Ramos (cell line): ENCODE measurements at regions not wholly inside any gene's neighbourhood (a gene's known extent, or its start where the extent isn't known, plus 50 kb on each side); places are given as distances from the start of the nearest gene placed in this dataset.
"Not testable (repeated sequence)": the region's sequence is repeated elsewhere in the genome, so short reads cannot be mapped to it uniquely, and the experiment has no call there.

Experiments used
- in situ Hi-C: fragments of 300-500 bp; cut with MboI; formaldehyde crosslinking; loops from one replicate; pipeline ENCODE4 v1.14.3; 2022; ENCODE audit warnings: low sequenced_read_pairs; ENCODE audit not compliant: unreplicated experiment

DNA sequence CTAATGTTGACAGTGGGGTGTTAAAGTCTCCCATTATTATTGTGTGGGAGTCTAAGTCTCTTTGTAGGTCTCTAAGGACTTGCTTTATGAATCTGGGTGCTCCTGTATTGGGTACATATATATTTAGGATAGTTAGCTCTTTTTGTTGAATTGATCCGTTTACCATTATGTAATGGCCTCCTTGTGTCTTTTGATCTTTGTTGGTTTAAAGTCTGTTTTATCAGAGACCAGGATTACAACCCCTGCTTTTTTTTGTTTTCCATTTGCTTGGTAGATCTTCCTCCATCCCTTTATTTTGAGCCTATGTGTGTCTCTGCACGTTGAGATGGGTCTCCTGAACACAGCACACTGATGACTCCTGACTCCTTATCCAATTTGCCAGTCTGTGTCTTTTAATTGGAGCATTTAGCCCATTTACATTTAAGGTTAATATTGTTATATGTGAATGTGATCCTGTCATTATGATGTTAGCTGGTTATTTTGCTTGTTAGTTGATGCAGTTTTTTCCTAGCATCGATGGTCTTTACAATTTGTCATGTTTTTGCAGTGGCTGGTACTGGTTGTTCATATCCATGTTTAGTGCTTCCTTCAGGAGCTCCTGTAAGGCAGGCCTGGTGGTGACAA, 188.9 kb downstream of the TTC6 start:
- in situ Hi-C loops: not testable (repeated sequence)

DNA sequence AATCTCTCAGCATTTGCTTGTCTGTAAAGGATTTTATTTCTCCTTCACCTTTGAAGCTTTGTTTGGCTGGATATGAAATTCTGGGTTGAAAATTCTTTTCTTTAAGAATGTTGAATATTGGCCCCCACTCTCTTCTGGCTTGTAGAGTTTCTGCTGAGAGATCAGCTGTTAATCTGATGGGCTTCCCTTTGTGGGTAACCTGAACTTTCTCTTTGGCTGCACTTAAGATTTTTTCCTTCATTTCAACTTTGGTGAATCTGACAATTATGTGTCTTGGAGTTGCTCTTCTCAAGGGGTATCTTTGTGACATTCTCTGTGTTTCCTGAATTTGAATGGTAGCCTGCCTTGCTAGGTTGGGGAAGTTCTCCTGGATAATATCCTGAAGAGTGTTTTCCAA, 189.4 kb downstream of the TTC6 start:
- in situ Hi-C loops: not testable (repeated sequence)

DNA sequence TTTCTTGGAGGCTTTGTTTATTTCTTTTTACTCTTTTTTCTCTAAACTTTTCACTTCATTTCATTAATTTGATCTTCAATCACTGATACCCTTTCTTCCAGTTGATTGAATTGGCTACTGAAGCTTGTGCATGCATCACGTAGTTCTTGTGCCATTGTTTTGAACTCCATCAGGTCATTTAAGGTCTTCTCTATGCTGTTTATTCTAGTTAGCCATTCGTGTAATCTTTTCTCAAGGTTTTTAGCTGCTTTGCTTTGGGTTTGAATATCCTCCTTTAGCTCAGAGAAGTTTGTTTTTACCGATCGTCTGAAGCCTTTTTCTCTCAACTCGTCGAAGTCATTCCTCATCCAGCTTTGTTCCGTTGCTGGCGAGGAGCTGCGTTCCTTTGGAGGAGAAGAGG, 189.9 kb downstream of the TTC6 start:
- in situ Hi-C loops: not testable (repeated sequence)

DNA sequence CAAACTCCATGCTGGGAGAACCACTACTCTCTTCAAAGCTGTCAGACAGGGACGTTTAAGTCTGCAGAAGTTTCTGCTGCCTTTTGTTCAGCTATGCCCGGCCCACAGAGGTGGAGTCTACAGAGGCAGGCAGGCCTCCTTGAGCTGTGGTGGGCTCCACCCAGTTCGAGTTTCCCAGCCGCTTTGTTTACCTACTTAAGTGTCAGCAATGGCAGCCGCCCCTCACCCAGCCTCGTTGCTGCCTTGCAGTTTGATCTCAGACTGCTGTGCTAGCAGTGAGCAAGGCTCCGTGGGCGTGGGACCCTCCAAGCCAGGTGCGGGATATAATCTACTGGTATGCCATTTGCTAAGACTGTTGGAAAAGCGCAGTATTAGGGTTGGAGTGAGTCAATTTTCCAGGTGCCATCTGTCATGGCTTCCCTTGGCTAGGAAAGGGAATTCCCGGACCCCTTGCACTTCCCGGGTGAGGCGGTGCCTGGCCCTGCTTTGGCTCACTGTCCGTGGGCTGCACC, 190.7 kb downstream of the TTC6 start:
- in situ Hi-C loops: not testable (repeated sequence)

DNA sequence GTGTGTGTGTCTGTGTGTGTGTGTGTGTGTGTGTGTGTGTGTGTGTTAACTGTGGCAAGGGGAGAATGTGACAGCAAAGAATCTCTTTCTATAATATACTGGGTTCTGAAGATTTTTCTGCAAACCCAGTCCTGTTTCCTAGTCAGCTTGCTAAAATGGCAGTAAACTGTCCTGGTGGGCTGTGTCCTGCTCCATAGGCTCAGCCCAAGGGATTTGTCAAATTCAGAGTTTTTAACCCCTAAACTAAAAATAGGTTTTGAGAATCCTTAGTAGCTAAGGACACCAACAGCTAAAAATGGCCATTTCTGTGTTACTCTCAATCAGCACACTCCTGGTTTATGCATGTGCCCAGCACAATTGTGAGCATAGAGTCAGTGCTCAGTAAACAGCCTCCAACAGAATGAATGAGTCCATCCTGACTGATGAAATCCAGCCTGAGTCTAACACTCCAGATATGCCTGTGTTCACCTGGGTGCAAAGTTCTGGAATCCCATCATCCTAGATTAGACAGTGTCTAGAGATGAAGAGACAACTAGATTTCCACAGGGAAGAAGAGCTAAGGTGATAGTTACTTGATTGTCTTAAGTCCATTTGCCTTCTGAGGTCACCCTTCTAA, 192.6 kb downstream of the TTC6 start:
- in situ Hi-C loops: no loop called here

DNA sequence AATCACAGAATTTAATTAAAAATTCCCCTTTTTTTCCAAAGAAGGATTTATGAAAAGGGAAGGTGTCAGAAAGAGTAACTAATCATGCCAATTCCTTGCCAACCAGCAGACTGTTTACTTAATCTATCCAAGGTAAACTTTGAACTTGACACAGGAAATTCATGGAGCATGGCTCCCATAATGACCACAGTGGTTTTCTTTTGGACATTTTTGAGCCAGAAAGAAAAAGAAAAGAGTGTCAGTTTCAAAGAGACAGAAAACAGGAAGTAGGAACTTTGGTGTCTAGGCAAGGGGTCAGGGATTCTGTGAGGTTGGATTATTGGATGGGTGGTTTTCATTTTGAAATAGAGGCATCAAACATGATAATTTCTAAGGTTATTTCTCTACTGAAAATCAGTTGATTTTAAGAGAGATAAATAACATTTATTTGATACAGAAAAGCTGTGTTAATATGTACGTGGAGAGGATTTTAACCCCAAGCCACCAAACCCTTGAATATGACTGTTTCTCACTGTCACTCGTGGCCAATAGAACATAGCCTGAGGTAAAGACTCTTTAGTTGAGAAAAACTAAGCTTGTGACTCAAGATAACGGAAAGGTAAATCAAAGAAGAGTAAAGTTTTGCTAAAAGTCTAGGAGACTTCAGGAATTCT, 196.1 kb downstream of the TTC6 start:
- in situ Hi-C loops: no loop called here

DNA sequence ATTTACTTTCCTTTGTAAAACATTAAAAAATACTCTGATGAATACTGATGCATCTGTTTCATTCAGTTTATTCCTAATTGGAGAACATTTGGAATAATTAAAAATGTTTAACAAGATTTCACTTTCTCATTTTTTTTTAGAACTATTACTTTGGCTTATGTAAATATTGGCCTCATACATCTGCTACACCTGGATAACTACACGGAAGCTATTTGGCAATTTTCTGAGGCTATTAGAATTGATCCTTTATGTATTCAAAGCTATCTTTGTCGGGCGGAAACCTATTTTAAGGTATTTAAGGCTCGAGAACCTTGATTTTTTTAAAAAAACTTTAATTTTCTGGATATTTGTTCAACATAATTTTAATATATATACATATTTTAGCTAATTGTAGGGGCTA, 196.7 kb downstream of the TTC6 start:
- in situ Hi-C loops: no loop called here

DNA sequence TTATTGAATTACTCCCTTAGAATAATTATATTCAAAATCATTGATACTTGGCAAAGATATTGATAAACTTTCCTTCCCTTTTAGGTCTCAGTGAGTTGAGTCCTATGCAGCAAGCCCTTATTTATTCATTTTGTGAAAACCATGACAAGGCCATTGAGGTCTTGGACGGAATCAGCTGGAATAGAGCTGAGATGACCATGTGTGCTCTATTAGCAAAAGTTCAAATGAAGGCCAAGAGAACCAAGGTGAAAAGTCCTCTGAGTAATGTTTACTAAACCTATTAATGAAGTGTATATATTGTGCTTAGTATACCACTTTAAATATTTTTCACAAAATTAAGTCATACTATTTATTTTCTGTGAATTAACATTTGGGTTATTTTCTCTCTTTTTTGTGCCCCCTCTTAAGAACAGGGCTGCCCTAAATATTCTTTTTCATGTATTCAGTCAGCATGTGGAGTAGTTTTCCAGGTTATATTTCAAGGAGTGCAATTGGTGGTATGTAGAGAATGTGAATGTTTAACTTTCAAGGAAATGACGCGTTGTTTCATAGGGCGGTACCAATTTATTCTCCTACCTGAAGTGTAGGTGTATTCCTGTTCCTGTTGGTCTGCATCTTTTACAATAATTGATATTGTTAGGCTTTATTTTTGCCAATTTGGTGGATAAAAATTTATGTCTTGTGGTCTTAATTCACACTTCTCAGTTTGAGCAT, 201.4 kb downstream of the TTC6 start:
- in situ Hi-C loops: no loop called here

DNA sequence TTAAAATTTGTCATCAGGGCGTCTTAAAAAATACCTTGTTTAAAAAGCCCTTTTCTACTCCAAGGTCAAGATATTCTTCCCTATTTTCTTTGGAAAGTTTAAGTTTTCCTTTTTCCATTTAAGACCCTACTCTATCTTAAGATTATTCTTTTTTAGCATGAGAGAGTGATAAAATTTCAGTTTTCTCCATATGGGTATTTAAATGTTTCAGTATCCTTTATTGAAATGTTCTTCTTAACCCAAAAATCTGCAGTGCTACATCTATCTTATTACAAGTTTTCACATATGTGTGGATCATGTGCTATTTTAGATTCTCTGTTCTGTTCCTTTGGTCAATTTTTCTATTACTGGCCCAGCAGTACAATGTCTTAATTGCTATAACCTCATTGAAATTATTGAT, 202.2 kb downstream of the TTC6 start:
- in situ Hi-C loops: no loop called here

DNA sequence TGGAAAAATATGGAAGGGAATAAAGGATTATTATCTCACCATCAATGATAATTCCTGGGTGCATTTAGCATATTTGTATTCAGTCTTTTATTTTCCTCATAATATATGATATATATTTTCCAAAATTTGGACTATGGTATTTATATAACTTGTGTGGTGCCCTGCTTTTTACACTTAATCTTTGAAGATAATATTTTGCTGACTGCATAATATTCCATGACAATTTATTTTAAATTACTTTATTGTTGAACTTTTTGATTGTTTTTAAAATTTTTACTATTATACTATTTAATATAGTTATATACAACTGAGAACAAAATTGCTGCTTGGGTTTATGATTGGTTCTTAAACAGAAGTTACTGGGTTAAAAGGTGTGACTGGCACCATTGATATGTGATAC, 212.3 kb downstream of the TTC6 start:
- in situ Hi-C loops: no loop called here

DNA sequence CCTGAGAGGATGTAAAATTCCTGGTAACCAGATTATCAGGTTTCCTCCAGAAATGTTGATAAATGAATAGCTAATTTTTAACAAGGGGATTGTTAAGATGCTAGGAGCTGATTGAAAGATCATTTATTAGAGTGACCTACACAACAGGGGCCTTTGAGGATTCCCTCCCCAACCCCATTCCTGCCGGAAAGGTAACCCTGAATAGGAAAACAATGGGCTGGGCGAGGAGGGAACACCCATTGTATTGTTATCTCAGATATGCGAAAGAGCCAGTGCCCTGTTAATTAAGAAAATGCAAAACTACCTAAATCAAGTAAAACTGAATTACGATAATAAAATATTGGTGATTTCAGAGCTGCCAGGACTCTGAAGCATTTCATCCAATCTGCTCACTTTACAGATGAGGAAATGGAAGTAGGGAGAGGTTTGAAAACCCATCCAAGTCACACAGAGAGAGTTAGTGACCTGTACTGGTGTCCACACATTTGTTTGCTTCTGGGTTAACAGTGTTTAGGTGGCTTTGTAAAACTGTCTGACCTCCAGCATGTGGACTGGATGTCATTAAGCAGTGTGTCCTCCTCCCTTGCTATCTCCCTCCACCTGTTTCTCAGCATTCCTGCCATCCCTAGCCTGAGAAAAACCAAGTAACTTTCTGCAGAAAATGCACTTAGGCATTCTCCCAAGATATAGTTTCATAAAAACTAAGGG, 214.8 kb downstream of the TTC6 start:
- in situ Hi-C loops: no loop called here

DNA sequence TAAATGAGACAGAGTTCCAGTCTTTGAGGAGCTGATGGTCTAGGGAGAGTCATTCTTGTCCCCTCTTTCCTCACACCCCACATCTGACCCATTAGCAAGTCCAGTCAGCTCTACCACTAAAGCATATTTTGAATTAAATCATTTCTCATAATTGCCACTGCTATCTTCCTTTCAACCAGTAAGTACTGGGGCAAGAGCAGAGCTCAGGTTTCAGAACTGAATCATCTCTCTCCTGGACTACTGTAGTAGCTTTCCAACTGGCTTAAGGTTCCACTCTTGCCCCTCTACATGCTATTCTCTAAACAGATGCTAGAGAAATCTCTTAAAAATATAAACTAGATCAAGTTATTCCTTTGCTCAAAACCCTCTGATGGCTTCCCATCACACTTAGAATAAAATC, 218.3 kb downstream of the TTC6 start:
- in situ Hi-C loops: no loop called here

DNA sequence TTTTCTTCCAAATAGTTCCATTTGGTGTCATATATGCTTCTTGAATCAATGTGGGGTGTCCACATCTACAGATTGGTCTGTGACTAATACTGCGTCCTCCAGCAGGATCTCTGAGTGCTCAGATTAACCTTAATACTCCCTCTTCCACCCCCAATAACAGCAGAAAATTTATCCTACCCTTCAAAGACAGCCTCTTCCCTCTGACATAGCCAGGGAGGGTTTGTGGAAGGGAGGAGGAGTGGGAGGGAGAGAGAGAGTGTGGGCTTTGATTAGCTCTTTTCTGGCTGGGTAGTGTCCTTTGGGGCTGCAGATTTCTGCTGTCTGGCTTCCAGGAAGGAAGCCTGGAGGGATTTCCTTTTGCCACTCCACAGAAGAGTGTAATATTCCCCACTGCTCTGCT, 220.7 kb downstream of the TTC6 start:
- in situ Hi-C loops: no loop called here

DNA sequence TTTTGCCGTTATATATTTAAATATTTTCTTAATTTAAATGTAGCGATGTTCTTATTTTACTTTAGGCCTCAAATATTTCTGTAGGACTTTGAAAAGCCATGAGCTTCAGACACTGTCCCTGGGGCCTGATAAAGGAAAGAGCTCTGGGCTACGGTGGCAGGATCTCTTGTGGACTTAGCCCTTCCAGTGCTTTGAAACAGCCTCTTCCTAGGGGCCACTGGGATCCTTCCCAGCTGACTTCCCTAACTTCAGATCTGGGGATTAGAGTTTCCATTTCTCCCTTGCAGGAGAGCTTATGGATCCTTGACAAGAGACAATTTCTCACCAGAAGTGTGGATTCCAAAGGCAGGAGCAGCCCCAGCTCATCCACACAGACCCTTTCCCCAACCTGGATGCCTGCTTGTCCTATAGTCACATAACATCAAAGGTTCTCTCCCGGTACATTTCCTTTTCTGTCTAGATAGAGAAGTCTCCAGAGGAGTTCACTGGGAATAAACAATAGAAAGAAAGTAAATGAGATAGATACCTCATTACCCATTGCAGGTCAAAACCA, 221.4 kb downstream of the TTC6 start:
- in situ Hi-C loops: no loop called here

DNA sequence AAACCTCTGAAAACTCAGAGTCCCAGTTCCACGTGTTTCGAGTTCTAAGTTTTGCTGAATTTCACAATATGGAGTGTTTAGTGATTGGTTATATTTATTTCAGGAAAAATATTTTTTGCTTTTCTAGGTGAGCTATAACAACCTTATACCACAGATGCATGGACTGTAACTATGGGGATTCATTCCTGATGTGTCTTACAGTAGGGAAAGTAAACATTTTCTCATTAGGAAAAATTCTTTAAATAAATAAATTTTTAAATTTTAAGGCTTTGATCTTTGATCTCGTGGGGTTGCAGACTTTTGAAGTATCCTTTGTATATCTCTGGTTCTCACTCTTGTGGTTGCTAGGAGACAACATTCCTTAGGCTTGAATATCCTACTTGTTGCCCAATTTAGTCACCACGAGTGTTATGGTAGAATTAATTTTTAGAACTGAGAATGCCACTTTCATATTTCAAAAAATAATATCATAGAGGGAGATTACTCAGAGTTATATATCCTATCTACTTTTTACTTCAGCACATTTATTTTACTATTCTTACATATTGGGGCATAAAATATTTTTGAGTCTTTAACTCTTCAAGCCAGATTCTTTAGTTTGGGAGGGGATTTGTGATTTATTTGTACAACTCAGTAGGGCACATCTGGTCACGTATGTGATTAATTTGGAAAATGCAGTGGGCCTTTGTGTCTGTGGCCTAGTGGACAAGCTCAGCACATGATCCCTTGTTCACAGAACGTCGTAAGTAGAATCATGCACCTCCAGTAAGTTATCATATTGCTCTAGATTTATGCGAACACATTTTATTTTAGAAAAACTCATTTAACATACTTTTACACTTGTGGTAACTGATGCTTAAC, 224.0 kb downstream of the TTC6 start:
- in situ Hi-C loops: no loop called here

DNA sequence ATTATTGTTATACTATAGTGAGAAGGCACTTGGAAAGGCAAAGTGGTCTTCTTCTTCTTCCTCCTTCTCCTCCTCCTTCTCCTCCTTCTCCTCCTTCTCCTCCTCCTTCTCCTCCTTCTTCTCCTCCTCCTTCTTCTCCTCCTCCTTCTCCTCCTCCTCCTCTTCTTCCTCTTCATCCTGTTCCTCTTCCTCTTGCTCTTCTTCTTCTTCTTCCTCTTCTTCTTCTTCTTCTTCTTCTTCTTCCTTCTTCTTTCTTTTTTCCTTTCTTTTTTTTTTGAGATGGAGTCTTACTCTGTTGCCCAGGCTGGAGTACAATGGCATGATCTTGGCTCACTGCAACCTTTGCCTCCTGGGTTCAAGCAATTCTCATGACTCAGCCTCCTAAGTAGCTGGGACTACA, 225.4 kb downstream of the TTC6 start:
- in situ Hi-C loops: not testable (repeated sequence)

DNA sequence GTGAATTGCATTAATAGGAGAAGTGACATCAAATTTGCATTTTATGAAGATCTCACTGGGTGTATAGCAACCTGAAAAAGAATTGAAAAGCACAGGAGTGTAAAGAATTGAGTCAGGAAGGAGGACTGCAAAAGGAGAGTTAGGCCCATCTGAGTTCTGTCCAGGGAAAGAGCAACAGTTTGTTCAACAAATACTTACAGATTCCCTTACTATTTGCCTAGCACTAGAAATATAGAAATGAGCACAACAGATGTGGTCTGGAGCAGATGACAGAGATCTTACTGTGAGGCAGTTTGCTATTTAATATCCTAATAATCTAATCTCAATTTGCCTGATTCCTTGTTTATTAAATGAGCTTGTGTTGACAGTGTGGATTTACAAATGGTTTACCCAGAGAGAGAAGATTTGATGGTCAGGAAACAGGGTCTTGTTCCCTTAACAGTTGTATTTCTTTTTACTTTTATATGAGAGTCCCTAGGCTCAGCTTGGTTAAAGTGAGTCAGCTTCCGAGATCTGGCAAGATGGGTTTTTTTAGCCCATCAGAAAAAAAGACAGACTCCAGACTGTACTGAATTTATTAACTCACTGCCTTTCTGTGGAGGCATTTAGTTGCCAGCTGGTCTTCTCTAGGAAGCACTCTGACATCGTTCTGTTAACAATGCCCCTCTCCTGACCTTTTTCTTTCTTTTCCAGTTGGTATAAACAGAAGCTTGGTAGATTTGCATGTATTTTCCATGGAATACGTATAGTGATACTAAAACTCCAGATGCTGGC, 229.7 kb downstream of the TTC6 start:
- in situ Hi-C loops: no loop called here

DNA sequence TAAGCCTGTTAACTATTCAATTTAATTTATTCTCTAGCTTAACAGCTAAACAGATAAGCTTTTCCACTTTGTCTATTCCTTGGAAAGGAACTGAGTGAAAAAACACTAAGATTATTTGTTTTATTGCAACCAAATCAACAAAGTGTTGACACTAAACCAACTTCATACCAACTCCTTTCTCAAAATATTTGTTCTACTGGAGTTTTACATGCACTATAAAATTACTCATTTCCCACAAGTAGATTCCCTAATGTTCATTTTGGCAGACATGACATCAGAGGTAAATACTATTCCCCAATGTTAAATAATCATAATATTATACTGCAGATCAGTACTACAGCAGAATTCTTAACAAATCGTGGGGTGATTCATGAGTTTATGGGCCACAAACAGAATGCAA, 231.4 kb downstream of the TTC6 start:
- in situ Hi-C loops: no loop called here

DNA sequence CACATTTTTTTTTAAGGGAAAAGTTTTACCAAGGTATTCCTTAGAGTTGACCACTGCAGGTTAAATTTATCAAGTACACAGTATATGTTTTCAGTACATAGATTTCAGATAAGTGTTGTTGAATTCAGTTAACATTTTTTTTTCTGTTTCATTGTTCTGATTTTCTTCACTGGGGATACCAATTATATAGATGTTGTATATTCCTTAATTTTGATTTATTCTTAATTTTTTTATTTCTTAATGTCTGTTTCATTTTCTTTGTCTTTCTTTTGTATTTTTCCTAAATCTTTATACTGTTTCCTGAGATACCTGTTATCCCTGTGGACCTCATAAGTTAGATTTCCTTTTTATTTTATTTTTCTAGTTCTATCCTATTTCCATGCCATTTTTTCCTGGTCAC, 234.8 kb downstream of the TTC6 start:
- in situ Hi-C loops: no loop called here
